Endothelial cell of umbilical vein (primary cell): ENCODE measurements at regions not wholly inside any gene's neighbourhood (a gene's known extent, or its start where the extent isn't known, plus 50 kb on each side); places are given as distances from the start of the nearest gene placed in this dataset.

ENCODE experiments used
- BruUV-seq: library from RNA; stranded (reverse); fragments of 400-500 nt; replicated peaks from 2 replicates; lab custom pipeline; 2021; lab: Mats Ljungman, UMichigan
- CTCF ChIA-PET: fragments of 300-600, 350-600 bp; sonication (Branson Sonifier 250); formaldehyde crosslinking; loops from one replicate; lab custom pipeline; 2021; ENCODE audit warnings: antibody characterized with exemption, inconsistent platforms; lab: Charles Lee
- POLR2A ChIA-PET: fragments of 300-600, 350-600 bp; sonication (Branson Sonifier 250); formaldehyde crosslinking; loops from one replicate; lab custom pipeline; 2021; ENCODE audit warnings: antibody characterized with exemption, inconsistent platforms; lab: Charles Lee
- DNase-seq: peaks from one replicate; pipeline ENCODE4 v3.0.0-alpha.2; 2011; ENCODE audit warnings: low read depth, low spot score
- FAIRE-seq: peaks from 2 replicates; lab custom pipeline; 2011; peaks lifted over from hg19 to GRCh38; lab: Jason Lieb, UNC
- H2AFZ ChIP-seq: 2 replicates; pipeline ENCODE4 v1.6.0; 2012; ENCODE audit warnings: low read depth, low read length, control low read depth, inconsistent platforms
- H3K27ac ChIP-seq: 2 replicates; pipeline ENCODE4 v1.5.1; 2011; ENCODE audit warnings: low read depth, mild to moderate bottlenecking, control low read depth, low read length, moderate library complexity; ENCODE audit not compliant: insufficient read depth
- H3K27me3 ChIP-seq, 2 experiments: 2 replicates each; pipeline versions ENCODE4 v1.6.0 to v1.6.1; 2011; ENCODE audit warnings: low read length in 2 of 2, mixed read lengths in 1 of 2; ENCODE audit not compliant: control insufficient read depth in 2 of 2, insufficient read depth in 2 of 2
- H3K36me3 ChIP-seq, 2 experiments: 2 replicates in 1 of 2; 3 replicates in 1 of 2; pipeline ENCODE4 v1.5.1; 2011; ENCODE audit warnings: low read length in 2 of 2, mild to moderate bottlenecking in 1 of 2, moderate library complexity in 1 of 2; ENCODE audit not compliant: control insufficient read depth in 2 of 2, insufficient read depth in 2 of 2; ENCODE audit errors: extremely low read depth in 1 of 2
- H3K4me1 ChIP-seq: 3 replicates; pipeline ENCODE4 v1.5.1; 2011; ENCODE audit warnings: mild to moderate bottlenecking, low read length; ENCODE audit not compliant: control insufficient read depth, insufficient read depth; ENCODE audit errors: extremely low read depth
- H3K4me2 ChIP-seq: 2 replicates; pipeline ENCODE4 v1.6.1; 2011; ENCODE audit warnings: low read length, control low read depth, mixed read lengths; ENCODE audit not compliant: insufficient read depth
- H3K4me3 ChIP-seq, 3 experiments: fragments of 200-600 bp in 1 of 3; sonication (generic), shearing (Covaris generic) in 1 of 3; replicated peaks in 1 of 3; 2 replicates each; pipeline ENCODE4 v1.5.1; 2011 to 2016; ENCODE audit warnings: control low read depth in 3 of 3, low read length in 3 of 3, mild to moderate bottlenecking in 2 of 3, inconsistent platforms in 1 of 3, low read depth in 1 of 3, moderate library complexity in 1 of 3; ENCODE audit not compliant: insufficient read depth in 1 of 3
- H3K79me2 ChIP-seq: 2 replicates; pipeline ENCODE4 v1.6.0; 2012; ENCODE audit warnings: low read length, inconsistent platforms; ENCODE audit not compliant: control insufficient read depth, insufficient read depth
- H3K9ac ChIP-seq: replicated peaks from 2 replicates; pipeline ENCODE3; 2011; ENCODE audit warnings: low read length, control low read depth; ENCODE audit not compliant: insufficient read depth; ENCODE audit errors: extremely low read depth
- H3K9me1 ChIP-seq: replicated peaks from 3 replicates; pipeline ENCODE4 v1.6.0; 2011; ENCODE audit warnings: mild to moderate bottlenecking, low read length; ENCODE audit not compliant: control insufficient read depth, insufficient read depth; ENCODE audit errors: extremely low read depth
- H3K9me3 ChIP-seq: replicated peaks from 2 replicates; pipeline ENCODE4 v1.5.1; 2012; ENCODE audit warnings: low read length, inconsistent platforms; ENCODE audit not compliant: control insufficient read depth, insufficient read depth
- H4K20me1 ChIP-seq: replicated peaks from 2 replicates; pipeline ENCODE3; 2011; ENCODE audit warnings: mild to moderate bottlenecking, low read length; ENCODE audit not compliant: control insufficient read depth, insufficient read depth; ENCODE audit errors: extremely low read depth
- EZH2 ChIP-seq: IDR thresholded peaks from 2 replicates; pipeline ENCODE4 v1.6.1; 2012; ENCODE audit warnings: borderline replicate concordance, low read depth, mild to moderate bottlenecking, moderate library complexity, low read length, inconsistent platforms; ENCODE audit not compliant: severe bottlenecking
- FOS ChIP-seq: IDR thresholded peaks from 2 replicates; pipeline ENCODE4 v1.6.1; 2011; ENCODE audit warnings: mild to moderate bottlenecking, low read length, moderate library complexity, borderline replicate concordance; ENCODE audit not compliant: insufficient read depth
- GATA2 ChIP-seq: IDR thresholded peaks from 2 replicates; pipeline ENCODE4 v1.7.0; 2011; ENCODE audit warnings: low read depth, mild to moderate bottlenecking, moderate library complexity, mixed read lengths, low read length; ENCODE audit not compliant: insufficient read length, insufficient read depth
- JUN ChIP-seq: IDR thresholded peaks from 2 replicates; pipeline ENCODE4 v1.6.1; 2011; ENCODE audit warnings: borderline replicate concordance, low read depth; ENCODE audit not compliant: insufficient read length, insufficient read depth
- MYC ChIP-seq: IDR thresholded peaks from one replicate; pipeline ENCODE4 v1.6.1; 2011; ENCODE audit warnings: mild to moderate bottlenecking, low read depth, low read length
- POLR2A ChIP-seq: IDR thresholded peaks from 2 replicates; pipeline ENCODE4 v1.6.1; 2012; ENCODE audit warnings: low read depth, mild to moderate bottlenecking, control low read depth, low read length
- POLR2AphosphoS5 ChIP-seq: IDR thresholded peaks from 2 replicates; pipeline ENCODE4 v1.6.1; 2012; ENCODE audit warnings: low read depth, mild to moderate bottlenecking, control low read depth, low read length, moderate library complexity; ENCODE audit not compliant: insufficient read depth
- dilution Hi-C: fragments of 300-500 bp; cut with MboI; formaldehyde crosslinking; loops from one replicate; pipeline ENCODE4 v1.15.0; 2019; ENCODE audit warnings: low sequenced_read_pairs; ENCODE audit not compliant: extremely low pct_ligation_motif_present
- intact Hi-C: fragments of 100-400 bp; cut with micrococcal nuclease; formaldehyde crosslinking; loops from one replicate; pipeline ENCODE4 v1.10.0; 2022
- TF ChIP-seq, protein P1 (sequence below), 2 donors: IDR thresholded peaks; 1 replicate in 1 of 2; 2 replicates in 1 of 2; pipeline ENCODE4 v1.5.1; 2011; ENCODE audit warnings: low read length in 2 of 2, mild to moderate bottlenecking in 2 of 2, moderate library complexity in 2 of 2, control low read depth in 1 of 2, inconsistent platforms in 1 of 2, low read depth in 1 of 2; ENCODE audit not compliant: insufficient read depth in 1 of 2; ENCODE audit errors: extremely low read depth in 1 of 2
- TF ChIP-seq, protein P2 (sequence below): IDR thresholded peaks from 2 replicates; pipeline ENCODE4 v1.6.1; 2011; ENCODE audit not compliant: insufficient read depth, insufficient read length

DNA sequence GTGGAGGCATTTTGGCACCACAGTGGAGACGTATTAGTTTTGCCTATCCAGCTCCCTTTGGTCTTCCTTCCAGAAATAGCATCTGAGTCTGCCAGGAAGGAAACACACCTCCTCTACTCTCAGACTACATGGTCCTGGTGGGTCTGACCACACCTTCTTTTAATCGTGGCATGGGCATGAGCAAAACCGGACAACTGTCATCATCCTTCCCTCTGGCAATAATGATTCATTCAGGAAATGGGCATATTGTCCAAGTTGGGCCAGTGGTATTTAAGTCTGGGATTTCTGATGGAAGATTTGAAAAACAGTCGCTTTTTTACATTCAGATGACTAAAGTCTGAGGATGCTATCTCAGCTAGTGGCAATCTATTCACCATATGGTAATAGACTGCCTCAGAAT is 601.0 kb upstream of the ADAMTS9 start:
- Histone ChIP-seq H3K4me1 (no peaks in the 10 kb centered on the region), H3K9me3 (no peaks in the 10 kb centered on the region), H3K79me2 (no peaks in the 10 kb centered on the region), H2AFZ (no peak overlapping the region), H3K9ac (no peak overlapping the region), H4K20me1 (no peaks in the 10 kb centered on the region), H3K9me1 (no peaks in the 10 kb centered on the region), H3K4me2 (no peak overlapping the region), H3K36me3 (no peaks in the 10 kb centered on the region), H3K4me3 (no peak overlapping the region), H3K27ac (no peak overlapping the region), H3K27me3 (peaks cover 5 to 11% of the 10 kb centered on the region in 2 experiments)
- no TSS peak for BruUV-seq
- dilution Hi-C loops (no loop called here), intact Hi-C loops (no loop called here)
- POLR2A ChIA-PET = no interaction called here
- TF ChIP-seq, protein P1, sequence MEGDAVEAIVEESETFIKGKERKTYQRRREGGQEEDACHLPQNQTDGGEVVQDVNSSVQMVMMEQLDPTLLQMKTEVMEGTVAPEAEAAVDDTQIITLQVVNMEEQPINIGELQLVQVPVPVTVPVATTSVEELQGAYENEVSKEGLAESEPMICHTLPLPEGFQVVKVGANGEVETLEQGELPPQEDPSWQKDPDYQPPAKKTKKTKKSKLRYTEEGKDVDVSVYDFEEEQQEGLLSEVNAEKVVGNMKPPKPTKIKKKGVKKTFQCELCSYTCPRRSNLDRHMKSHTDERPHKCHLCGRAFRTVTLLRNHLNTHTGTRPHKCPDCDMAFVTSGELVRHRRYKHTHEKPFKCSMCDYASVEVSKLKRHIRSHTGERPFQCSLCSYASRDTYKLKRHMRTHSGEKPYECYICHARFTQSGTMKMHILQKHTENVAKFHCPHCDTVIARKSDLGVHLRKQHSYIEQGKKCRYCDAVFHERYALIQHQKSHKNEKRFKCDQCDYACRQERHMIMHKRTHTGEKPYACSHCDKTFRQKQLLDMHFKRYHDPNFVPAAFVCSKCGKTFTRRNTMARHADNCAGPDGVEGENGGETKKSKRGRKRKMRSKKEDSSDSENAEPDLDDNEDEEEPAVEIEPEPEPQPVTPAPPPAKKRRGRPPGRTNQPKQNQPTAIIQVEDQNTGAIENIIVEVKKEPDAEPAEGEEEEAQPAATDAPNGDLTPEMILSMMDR (IDR thresholded peaks at IDR 0.05; ENCODE audit: extremely low read depth in 1 of 2, insufficient read depth in 1 of 2, low read depth in 1 of 2, low read length in 2 of 2) = no peak
- DNase-seq (no peak), FAIRE-seq (no peak)
- CTCF ChIA-PET = interaction anchor here (1.1 to 1.5 kb wide), 4 partner anchors 18 to 756 kb away, joined by 3 to 6 read pairs (median 4); no protein-coding TSS in a partner anchor

DNA sequence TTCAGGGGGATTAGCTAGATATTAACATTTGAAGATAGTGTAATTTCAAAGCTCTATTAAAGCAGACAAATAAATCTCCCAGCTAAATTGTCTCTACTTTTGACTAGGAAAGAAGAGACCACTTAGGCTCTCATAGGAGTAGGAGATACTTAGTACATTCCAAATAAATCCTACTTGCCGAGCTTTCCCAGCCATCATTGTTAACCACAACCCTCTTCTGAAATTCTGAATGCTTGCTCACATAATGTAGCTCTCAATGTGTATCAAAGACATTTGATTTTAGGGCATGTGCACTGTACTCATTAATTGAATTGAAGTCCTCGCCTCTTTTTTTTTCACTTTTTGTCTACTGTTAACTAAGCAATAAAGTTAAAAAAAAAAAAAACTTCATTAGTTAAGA is 598.2 kb upstream of the ADAMTS9 start:
- no peaks in the 10 kb centered on the region for H3K4me1 ChIP-seq
- no peak for FAIRE-seq
- H3K27me3 ChIP-seq = peaks cover 5 to 11% of the 10 kb centered on the region in 2 experiments
- no peak overlapping the region for H2AFZ ChIP-seq
- H3K9me3 ChIP-seq = no peaks in the 10 kb centered on the region
- POLR2A ChIA-PET = no interaction called here
- no peaks in the 10 kb centered on the region for H3K9me1 ChIP-seq
- no TSS peak for BruUV-seq
- dilution Hi-C loops (no loop called here), intact Hi-C loops (no loop called here)
- no peaks in the 10 kb centered on the region for H3K36me3 ChIP-seq
- H3K79me2 ChIP-seq = no peaks in the 10 kb centered on the region
- H3K4me3 ChIP-seq = no peak overlapping the region
- H3K9ac ChIP-seq = no peak overlapping the region
- no peaks in the 10 kb centered on the region for H4K20me1 ChIP-seq
- no peak for TF ChIP-seq GATA2
- TF ChIP-seq MYC = no peak
- no peak for TF ChIP-seq POLR2AphosphoS5
- TF ChIP-seq JUN = no peak
- no peak for TF ChIP-seq POLR2A
- TF ChIP-seq, protein P1 (IDR thresholded peaks at IDR 0.05; ENCODE audit: extremely low read depth in 1 of 2, insufficient read depth in 1 of 2, low read depth in 1 of 2, low read length in 2 of 2) = no peak
- TF ChIP-seq FOS = no peak
- no peak for TF ChIP-seq EZH2
- TF ChIP-seq, protein P2, sequence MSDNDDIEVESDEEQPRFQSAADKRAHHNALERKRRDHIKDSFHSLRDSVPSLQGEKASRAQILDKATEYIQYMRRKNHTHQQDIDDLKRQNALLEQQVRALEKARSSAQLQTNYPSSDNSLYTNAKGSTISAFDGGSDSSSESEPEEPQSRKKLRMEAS = no peak
- CTCF ChIA-PET = interaction anchor here (1.3 kb wide), 1 partner anchor 9 kb away, joined by 4 read pairs; no protein-coding TSS in a partner anchor
- no peak for DNase-seq
- H3K27ac ChIP-seq = no peak overlapping the region
- H3K4me2 ChIP-seq = no peak overlapping the region
